Stimulated activated CD4-positive, alpha-beta T cell treated with anti-CD3 and anti-CD28 coated beads, Interleukin-1b, Interleukin-23, amount 100 ng/mL, for 1 hour (primary cell): ENCODE measurements at regions not wholly inside any gene's neighbourhood (a gene's known extent, or its start where the extent isn't known, plus 50 kb on each side); places are given as distances from the start of the nearest gene placed in this dataset.

Experiments used
- DNase-seq, 2 donors: peaks; one replicate each; pipeline ENCODE4 v3.0.0-alpha.2; 2020; ENCODE audit warnings: low read depth in 2 of 2

- no peak for DNase-seq
Measured at GRCh38 chr20:51266353-51266752, 243.4 kb upstream of the KCNG1 start.

GRCh38 chr20:51265361-51265760 is 242.5 kb upstream of the KCNG1 start:
- no peak for DNase-seq

GRCh38 chr20:51262240-51262639 is 239.3 kb upstream of the KCNG1 start:
- DNase-seq, result no peak

GRCh38 chr20:51259455-51259854 is 236.5 kb upstream of the KCNG1 start:
- no peak for DNase-seq

- no peak for DNase-seq
Measured at GRCh38 chr20:51258582-51259165, 235.8 kb upstream of the KCNG1 start.

- no peak for DNase-seq
Measured at GRCh38 chr20:51255417-51255816, 232.5 kb upstream of the KCNG1 start.

- DNase-seq, result no peak
Measured at GRCh38 chr20:51253280-51253679, 230.4 kb upstream of the KCNG1 start.

- DNase-seq, result no peak
Measured at GRCh38 chr20:51249781-51250180, 226.9 kb upstream of the KCNG1 start.

- no peak for DNase-seq
Measured at GRCh38 chr20:51249215-51249614, 226.3 kb upstream of the KCNG1 start.

- DNase-seq, result no peak
Measured at GRCh38 chr20:51244466-51244865, 221.6 kb upstream of the KCNG1 start.

GRCh38 chr20:51238675-51239305 is 215.9 kb upstream of the KCNG1 start:
- no peak for DNase-seq

- no peak for DNase-seq
Measured at GRCh38 chr20:51237791-51238190, 214.9 kb upstream of the KCNG1 start.

- DNase-seq, result no peak
Measured at GRCh38 chr20:51237278-51237677, 214.4 kb upstream of the KCNG1 start.

GRCh38 chr20:51236421-51236820 is 213.5 kb upstream of the KCNG1 start:
- DNase-seq, result no peak

GRCh38 chr20:51233345-51233744 is 210.4 kb upstream of the KCNG1 start:
- DNase-seq, result no peak

- DNase-seq, result no peak
Measured at GRCh38 chr20:51230727-51231126, 207.8 kb upstream of the KCNG1 start.

GRCh38 chr20:51228763-51229162 is 205.9 kb upstream of the KCNG1 start:
- DNase-seq, result no peak

- no peak for DNase-seq
Measured at GRCh38 chr20:51227744-51228143, 204.8 kb upstream of the KCNG1 start.

- no peak for DNase-seq
Measured at GRCh38 chr20:51223183-51223720, 200.3 kb upstream of the KCNG1 start.

- DNase-seq, result no peak
Measured at GRCh38 chr20:51221791-51222408, 199.0 kb upstream of the KCNG1 start.

GRCh38 chr20:51221103-51221502 is 198.2 kb upstream of the KCNG1 start:
- no peak for DNase-seq

- peak; percentile 3 to 35 for DNase-seq
Measured at GRCh38 chr20:51220293-51220706, 197.4 kb upstream of the KCNG1 start.

GRCh38 chr20:51219544-51219943 is 196.6 kb upstream of the KCNG1 start:
- no peak for DNase-seq
